GM23338 (cell line): ENCODE measurements at regions not wholly inside any gene's neighbourhood (a gene's known extent, or its start where the extent isn't known, plus 50 kb on each side); places are given as distances from the start of the nearest gene placed in this dataset.

Source experiments
- ATAC-seq: fragments of 200-7000 bp; cut with Tn5 transposase; 3 replicates; pipeline ENCODE4 v1.9.1; 2020
- DNase-seq: peaks from one replicate; pipeline ENCODE4 v3.0.0-alpha.2; 2015; ENCODE audit warnings: low spot score
- H2AFZ ChIP-seq: fragments of 200-600 bp; sonication (generic); 2 replicates; pipeline ENCODE4 v1.8.0; 2016; ENCODE audit warnings: antibody characterized with exemption, mild to moderate bottlenecking, moderate library complexity
- H3F3A ChIP-seq: fragments of 200-600 bp; sonication (generic); replicated peaks from 2 replicates; pipeline ENCODE4 v1.8.0; 2017; ENCODE audit warnings: antibody characterized with exemption, mixed run types, low read depth
- H3K27ac ChIP-seq: fragments of 200-600 bp; sonication (generic); 2 replicates; pipeline ENCODE4 v1.6.1; 2016; ENCODE audit warnings: low read depth
- H3K27me3 ChIP-seq: fragments of 200-600 bp; sonication (generic); 2 replicates; pipeline ENCODE4 v1.8.0; 2016; ENCODE audit warnings: mild to moderate bottlenecking, mixed run types, moderate library complexity; ENCODE audit not compliant: insufficient read depth
- H3K36me3 ChIP-seq: fragments of 200-600 bp; sonication (generic); 2 replicates; pipeline ENCODE4 v1.8.0; 2016; ENCODE audit warnings: mild to moderate bottlenecking; ENCODE audit not compliant: insufficient read depth
- H3K4me1 ChIP-seq: fragments of 200-600 bp; sonication (generic); 2 replicates; pipeline ENCODE4 v1.8.0; 2016; ENCODE audit warnings: mild to moderate bottlenecking, moderate library complexity; ENCODE audit not compliant: insufficient read depth
- H3K4me2 ChIP-seq: fragments of 200-600 bp; sonication (generic); 2 replicates; pipeline ENCODE4 v1.7.1; 2017; ENCODE audit warnings: mixed run types
- H3K4me3 ChIP-seq: fragments of 200-600 bp; sonication (generic); 2 replicates; pipeline ENCODE4 v1.6.1; 2016; ENCODE audit warnings: mixed run types
- H3K79me2 ChIP-seq: fragments of 200-600 bp; sonication (generic); replicated peaks from 2 replicates; pipeline ENCODE4 v1.8.0; 2017; ENCODE audit warnings: mild to moderate bottlenecking; ENCODE audit not compliant: insufficient read depth
- H3K9me2 ChIP-seq: fragments of 200-600 bp; sonication (generic); 2 replicates; pipeline ENCODE4 v1.8.0; 2017; ENCODE audit not compliant: insufficient read depth
- H4K20me1 ChIP-seq: fragments of 200-600 bp; sonication (generic); replicated peaks from 2 replicates; pipeline ENCODE4 v1.8.0; 2017; ENCODE audit warnings: mild to moderate bottlenecking; ENCODE audit not compliant: insufficient read depth
- H3K27ac Mint-ChIP-seq: 2 replicates; pipeline ENCODE4 v1.8.0; 2020; ENCODE audit warnings: inconsistent platforms, mild to moderate bottlenecking, moderate library complexity, mixed read lengths
- H3K27me3 Mint-ChIP-seq: 3 replicates; pipeline ENCODE4 v1.8.0; 2022; ENCODE audit warnings: low read depth, mild to moderate bottlenecking, moderate library complexity, mixed read lengths, inconsistent platforms; ENCODE audit not compliant: insufficient read depth, poor library complexity
- H3K36me3 Mint-ChIP-seq: 3 replicates; pipeline ENCODE4 v1.8.0; 2021; ENCODE audit warnings: low read depth, mild to moderate bottlenecking, inconsistent platforms, moderate library complexity, mixed read lengths
- H3K4me1 Mint-ChIP-seq: 3 replicates; pipeline ENCODE4 v1.8.0; 2020; ENCODE audit warnings: mild to moderate bottlenecking, inconsistent platforms, mixed read lengths
- H3K4me3 Mint-ChIP-seq: 3 replicates; pipeline ENCODE4 v1.8.0; 2021; ENCODE audit warnings: moderate library complexity, mild to moderate bottlenecking, inconsistent platforms, mixed read lengths
- H3K9me3 Mint-ChIP-seq: 3 replicates; pipeline ENCODE4 v1.8.0; 2020; ENCODE audit warnings: moderate library complexity, mild to moderate bottlenecking, inconsistent platforms, mixed read lengths
- EZH2 ChIP-seq: fragments of 200-600 bp; sonication (generic); IDR thresholded peaks from one replicate; pipeline ENCODE4 v1.8.0; 2017; ENCODE audit warnings: antibody characterized with exemption, mild to moderate bottlenecking, low read depth; ENCODE audit not compliant: unreplicated experiment
- JUNB ChIP-seq: IDR thresholded peaks from one replicate; pipeline ENCODE4 v1.6.1; 2016; ENCODE audit warnings: antibody characterized with exemption; ENCODE audit not compliant: unreplicated experiment
- STAT1 ChIP-seq: IDR thresholded peaks from one replicate; pipeline ENCODE4 v1.6.1; 2016; ENCODE audit warnings: antibody characterized with exemption; ENCODE audit not compliant: unreplicated experiment
- ZNF114 ChIP-seq: fragments of 250-450 bp; sonication (Bioruptor Pico); IDR thresholded peaks from 2 replicates; pipeline ENCODE4 v1.5.0; 2020; ENCODE audit warnings: mild to moderate bottlenecking, moderate library complexity
- ZNF331 ChIP-seq: fragments of 250-450 bp; sonication (Bioruptor Pico); IDR thresholded peaks from 2 replicates; pipeline ENCODE4 v1.5.0; 2020; ENCODE audit warnings: low read depth, mild to moderate bottlenecking, moderate library complexity
- TF ChIP-seq, protein P1 (sequence below), 2 experiments: fragments of 200-600 bp in 1 of 2; sonication (generic) in 1 of 2; conservative IDR thresholded peaks; 2 replicates each; pipeline versions ENCODE4 v1.5.1 to v1.6.1; 2016 to 2017; ENCODE audit warnings: antibody characterized with exemption in 2 of 2, low read depth in 2 of 2, mild to moderate bottlenecking in 2 of 2, moderate library complexity in 1 of 2
- TF ChIP-seq, protein P2 (sequence below): IDR thresholded peaks from 2 replicates; pipeline ENCODE4 v1.6.1; 2016; ENCODE audit warnings: antibody characterized with exemption
- TF ChIP-seq, protein P3 (sequence below): fragments of 250-450 bp; sonication (Bioruptor Pico); IDR thresholded peaks from 2 replicates; pipeline ENCODE4 v1.5.0; 2020; ENCODE audit warnings: mild to moderate bottlenecking, moderate library complexity

DNA sequence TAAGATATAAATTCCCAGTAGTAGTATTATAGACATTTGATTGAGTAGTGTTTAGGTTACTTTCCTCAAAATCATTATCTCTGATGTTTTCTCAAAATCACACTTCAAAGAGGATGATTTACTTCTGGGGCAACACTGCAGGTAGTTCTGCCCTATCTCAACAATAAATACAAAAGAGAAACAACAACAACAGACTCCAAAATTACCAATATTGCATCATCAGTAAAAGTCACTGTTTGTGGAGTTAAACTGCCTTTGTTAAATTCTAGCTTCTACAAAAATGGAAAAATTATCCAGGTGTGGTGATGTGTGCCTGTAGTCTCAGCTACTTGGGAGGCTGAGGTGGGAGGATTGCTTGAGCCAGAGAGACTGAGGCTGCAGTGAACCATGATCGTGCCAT, 637.6 kb upstream of the ZNF608 start (continued):
- TF ChIP-seq, protein P1, sequence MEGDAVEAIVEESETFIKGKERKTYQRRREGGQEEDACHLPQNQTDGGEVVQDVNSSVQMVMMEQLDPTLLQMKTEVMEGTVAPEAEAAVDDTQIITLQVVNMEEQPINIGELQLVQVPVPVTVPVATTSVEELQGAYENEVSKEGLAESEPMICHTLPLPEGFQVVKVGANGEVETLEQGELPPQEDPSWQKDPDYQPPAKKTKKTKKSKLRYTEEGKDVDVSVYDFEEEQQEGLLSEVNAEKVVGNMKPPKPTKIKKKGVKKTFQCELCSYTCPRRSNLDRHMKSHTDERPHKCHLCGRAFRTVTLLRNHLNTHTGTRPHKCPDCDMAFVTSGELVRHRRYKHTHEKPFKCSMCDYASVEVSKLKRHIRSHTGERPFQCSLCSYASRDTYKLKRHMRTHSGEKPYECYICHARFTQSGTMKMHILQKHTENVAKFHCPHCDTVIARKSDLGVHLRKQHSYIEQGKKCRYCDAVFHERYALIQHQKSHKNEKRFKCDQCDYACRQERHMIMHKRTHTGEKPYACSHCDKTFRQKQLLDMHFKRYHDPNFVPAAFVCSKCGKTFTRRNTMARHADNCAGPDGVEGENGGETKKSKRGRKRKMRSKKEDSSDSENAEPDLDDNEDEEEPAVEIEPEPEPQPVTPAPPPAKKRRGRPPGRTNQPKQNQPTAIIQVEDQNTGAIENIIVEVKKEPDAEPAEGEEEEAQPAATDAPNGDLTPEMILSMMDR (conservative IDR thresholded peaks at IDR 0.05; ENCODE audit: low read depth in 2 of 2) = no peak
- no peak for TF ChIP-seq JUNB
- TF ChIP-seq ZNF331 (CRISPR knock-in tag) = no peak

DNA sequence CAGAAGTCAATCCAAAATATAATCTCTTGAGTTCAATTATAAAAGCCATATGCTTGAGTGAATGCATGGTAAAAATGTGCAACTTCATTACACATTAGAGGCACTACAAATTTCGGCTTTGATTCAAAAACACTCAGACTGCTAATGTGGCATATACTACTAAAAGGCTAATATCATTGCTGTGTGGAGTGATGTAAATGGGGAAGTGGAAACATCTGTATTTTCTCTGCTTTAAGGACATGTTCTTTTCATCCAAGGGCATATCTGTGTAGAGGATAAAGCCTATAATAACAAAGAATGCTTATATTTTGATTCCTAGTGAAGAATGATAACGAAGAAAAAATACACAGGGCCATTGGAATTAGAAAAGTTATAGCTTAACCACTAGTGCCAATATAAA, 643.9 kb upstream of the ZNF608 start:
- Histone ChIP-seq H3K27ac (no peak overlapping the region), H3K4me1 (peaks cover 5% of the 10 kb centered on the region; the same call in 1 of the 2 replicates), H3K36me3 (no peaks in the 10 kb centered on the region), H3K4me2 (no peak overlapping the region), H3F3A (no peaks in the 10 kb centered on the region), H3K79me2 (no peaks in the 10 kb centered on the region), H3K9me2 (peaks cover 6% of the 10 kb centered on the region; the same call in 1 of the 2 replicates), H3K4me3 (no peak overlapping the region), H3K27me3 (no peaks in the 10 kb centered on the region), H4K20me1 (no peaks in the 10 kb centered on the region), H2AFZ (no peak overlapping the region)
- DNase-seq (no peak), ATAC-seq (no peak)
- TF ChIP-seq ZNF331 (CRISPR knock-in tag) = no peak
- TF ChIP-seq, protein P2, sequence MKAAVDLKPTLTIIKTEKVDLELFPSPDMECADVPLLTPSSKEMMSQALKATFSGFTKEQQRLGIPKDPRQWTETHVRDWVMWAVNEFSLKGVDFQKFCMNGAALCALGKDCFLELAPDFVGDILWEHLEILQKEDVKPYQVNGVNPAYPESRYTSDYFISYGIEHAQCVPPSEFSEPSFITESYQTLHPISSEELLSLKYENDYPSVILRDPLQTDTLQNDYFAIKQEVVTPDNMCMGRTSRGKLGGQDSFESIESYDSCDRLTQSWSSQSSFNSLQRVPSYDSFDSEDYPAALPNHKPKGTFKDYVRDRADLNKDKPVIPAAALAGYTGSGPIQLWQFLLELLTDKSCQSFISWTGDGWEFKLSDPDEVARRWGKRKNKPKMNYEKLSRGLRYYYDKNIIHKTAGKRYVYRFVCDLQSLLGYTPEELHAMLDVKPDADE = no peak
- TF ChIP-seq STAT1 = no peak
- TF ChIP-seq JUNB = no peak
- TF ChIP-seq EZH2 = no peak
- Mint-ChIP-seq H3K36me3 (no peaks in the 10 kb centered on the region), H3K4me1 (peaks cover 7% of the 10 kb centered on the region), H3K27me3 (no peaks in the 10 kb centered on the region), H3K9me3 (no peaks in the 10 kb centered on the region; the same call in 2 of the 3 replicates), H3K4me3 (no peak overlapping the region), H3K27ac (no peak overlapping the region)

DNA sequence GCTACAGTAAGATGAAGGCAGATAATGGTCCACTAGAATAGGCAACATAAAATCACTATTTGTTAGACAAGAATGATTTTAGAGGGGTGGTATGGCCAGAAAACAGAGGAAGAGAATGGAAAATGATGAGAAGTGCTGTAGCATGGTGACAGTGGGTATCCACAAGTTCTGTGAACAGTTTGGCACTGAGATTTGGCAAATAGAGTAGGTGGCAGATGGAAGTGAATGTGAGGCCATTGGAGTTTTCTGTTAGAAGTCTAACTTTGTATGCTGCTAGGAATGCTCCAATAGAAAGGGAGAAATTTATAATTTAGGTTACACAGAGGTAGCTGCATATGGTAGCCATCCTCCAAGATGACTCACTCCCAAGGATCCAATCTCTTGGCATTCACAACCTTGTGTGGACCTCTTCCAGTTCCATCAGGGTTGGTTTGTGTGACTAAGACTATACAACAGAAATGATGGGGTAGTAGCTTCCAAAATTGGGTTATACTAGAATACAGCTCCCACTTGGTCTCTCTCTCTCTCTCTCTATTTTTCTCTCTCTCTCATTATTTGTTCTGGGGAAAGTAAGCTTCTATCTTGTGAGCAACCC, 646.9 kb upstream of the ZNF608 start:
- TF ChIP-seq, protein P3, sequence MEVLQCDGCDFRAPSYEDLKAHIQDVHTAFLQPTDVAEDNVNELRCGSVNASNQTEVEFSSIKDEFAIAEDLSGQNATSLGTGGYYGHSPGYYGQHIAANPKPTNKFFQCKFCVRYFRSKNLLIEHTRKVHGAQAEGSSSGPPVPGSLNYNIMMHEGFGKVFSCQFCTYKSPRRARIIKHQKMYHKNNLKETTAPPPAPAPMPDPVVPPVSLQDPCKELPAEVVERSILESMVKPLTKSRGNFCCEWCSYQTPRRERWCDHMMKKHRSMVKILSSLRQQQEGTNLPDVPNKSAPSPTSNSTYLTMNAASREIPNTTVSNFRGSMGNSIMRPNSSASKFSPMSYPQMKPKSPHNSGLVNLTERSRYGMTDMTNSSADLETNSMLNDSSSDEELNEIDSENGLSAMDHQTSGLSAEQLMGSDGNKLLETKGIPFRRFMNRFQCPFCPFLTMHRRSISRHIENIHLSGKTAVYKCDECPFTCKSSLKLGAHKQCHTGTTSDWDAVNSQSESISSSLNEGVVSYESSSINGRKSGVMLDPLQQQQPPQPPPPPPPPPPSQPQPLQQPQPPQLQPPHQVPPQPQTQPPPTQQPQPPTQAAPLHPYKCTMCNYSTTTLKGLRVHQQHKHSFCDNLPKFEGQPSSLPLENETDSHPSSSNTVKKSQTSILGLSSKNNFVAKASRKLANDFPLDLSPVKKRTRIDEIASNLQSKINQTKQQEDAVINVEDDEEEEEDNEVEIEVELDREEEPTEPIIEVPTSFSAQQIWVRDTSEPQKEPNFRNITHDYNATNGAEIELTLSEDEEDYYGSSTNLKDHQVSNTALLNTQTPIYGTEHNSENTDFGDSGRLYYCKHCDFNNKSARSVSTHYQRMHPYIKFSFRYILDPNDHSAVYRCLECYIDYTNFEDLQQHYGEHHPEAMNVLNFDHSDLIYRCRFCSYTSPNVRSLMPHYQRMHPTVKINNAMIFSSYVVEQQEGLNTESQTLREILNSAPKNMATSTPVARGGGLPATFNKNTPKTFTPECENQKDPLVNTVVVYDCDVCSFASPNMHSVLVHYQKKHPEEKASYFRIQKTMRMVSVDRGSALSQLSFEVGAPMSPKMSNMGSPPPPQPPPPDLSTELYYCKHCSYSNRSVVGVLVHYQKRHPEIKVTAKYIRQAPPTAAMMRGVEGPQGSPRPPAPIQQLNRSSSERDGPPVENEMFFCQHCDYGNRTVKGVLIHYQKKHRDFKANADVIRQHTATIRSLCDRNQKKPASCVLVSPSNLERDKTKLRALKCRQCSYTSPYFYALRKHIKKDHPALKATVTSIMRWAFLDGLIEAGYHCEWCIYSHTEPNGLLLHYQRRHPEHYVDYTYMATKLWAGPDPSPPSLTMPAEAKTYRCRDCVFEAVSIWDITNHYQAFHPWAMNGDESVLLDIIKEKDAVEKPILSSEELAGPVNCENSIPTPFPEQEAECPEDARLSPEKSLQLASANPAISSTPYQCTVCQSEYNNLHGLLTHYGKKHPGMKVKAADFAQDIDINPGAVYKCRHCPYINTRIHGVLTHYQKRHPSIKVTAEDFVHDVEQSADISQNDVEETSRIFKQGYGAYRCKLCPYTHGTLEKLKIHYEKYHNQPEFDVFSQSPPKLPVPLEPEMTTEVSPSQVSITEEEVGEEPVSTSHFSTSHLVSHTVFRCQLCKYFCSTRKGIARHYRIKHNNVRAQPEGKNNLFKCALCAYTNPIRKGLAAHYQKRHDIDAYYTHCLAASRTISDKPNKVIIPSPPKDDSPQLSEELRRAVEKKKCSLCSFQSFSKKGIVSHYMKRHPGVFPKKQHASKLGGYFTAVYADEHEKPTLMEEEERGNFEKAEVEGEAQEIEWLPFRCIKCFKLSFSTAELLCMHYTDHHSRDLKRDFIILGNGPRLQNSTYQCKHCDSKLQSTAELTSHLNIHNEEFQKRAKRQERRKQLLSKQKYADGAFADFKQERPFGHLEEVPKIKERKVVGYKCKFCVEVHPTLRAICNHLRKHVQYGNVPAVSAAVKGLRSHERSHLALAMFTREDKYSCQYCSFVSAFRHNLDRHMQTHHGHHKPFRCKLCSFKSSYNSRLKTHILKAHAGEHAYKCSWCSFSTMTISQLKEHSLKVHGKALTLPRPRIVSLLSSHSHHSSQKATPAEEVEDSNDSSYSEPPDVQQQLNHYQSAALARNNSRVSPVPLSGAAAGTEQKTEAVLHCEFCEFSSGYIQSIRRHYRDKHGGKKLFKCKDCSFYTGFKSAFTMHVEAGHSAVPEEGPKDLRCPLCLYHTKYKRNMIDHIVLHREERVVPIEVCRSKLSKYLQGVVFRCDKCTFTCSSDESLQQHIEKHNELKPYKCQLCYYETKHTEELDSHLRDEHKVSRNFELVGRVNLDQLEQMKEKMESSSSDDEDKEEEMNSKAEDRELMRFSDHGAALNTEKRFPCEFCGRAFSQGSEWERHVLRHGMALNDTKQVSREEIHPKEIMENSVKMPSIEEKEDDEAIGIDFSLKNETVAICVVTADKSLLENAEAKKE = no peak
- TF ChIP-seq ZNF114 (CRISPR knock-in tag) (no peak), JUNB (no peak), STAT1 (no peak)
- Histone ChIP-seq H2AFZ (no peak overlapping the region), H3K9me2 (peaks cover 6% of the 10 kb centered on the region; the same call in 1 of the 2 replicates), H3K79me2 (no peaks in the 10 kb centered on the region), H3K27me3 (no peaks in the 10 kb centered on the region), H3K4me1 (no peaks in the 10 kb centered on the region), H4K20me1 (no peaks in the 10 kb centered on the region), H3K36me3 (no peaks in the 10 kb centered on the region), H3K27ac (no peak overlapping the region), H3K4me3 (no peak overlapping the region), H3K4me2 (no peak overlapping the region), H3F3A (no peaks in the 10 kb centered on the region)
- H3K27ac Mint-ChIP-seq = no peak overlapping the region
- no peak overlapping the region for H3K4me3 Mint-ChIP-seq
- H3K9me3 Mint-ChIP-seq = peaks cover 8% of the 10 kb centered on the region; the same call in 2 of the 3 replicates
- peaks cover 7% of the 10 kb centered on the region; the same call in 2 of the 3 replicates for H3K36me3 Mint-ChIP-seq
- no peaks in the 10 kb centered on the region for H3K4me1 Mint-ChIP-seq
- ATAC-seq (no peak), DNase-seq (no peak)
- H3K27me3 Mint-ChIP-seq = no peaks in the 10 kb centered on the region
